ENCODE measurements at regions not wholly inside any gene's neighbourhood (a gene's known extent, or its start where the extent isn't known, plus 50 kb on each side); places are given as distances from the start of the nearest gene placed in this dataset.

DNA sequence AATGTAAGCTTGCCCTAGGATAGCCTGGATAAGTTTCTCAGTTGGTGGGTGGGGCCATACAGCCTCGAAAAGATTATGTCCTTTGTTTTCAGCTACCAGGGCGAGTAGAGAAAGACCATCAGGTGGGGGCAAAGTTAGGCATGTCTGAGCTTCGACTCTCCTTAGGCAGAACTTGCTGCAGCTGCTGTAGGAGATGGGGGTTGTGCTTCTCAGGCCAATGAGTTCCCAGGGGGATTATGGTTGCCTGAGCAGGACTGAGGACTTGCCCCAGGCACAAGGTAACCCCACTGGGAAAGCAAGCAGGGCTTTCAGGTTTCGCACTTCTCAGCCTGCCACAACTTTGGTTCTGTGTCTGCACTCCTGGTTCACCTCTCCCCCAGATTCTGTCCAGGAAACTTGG lies 173.4 kb upstream of the SESN3 start:
- TF ChIP-seq EZH2 (IDR thresholded peaks at IDR 0.05; ENCODE audit: low read length, unreplicated experiment) (no peak), CTCF (conservative IDR thresholded peaks at IDR 0.05; ENCODE audit: low read depth, low read length) (no peak)
